Eye (tissue), 1 donor: ENCODE measurements at regions not wholly inside any gene's neighbourhood (a gene's known extent, or its start where the extent isn't known, plus 50 kb on each side); places are given as distances from the start of the nearest gene placed in this dataset.
A peak's percentile ranks its signal among the peaks of the same experiment; 100 is the strongest.
"Not testable (repeated sequence)": the region's sequence is repeated elsewhere in the genome, so short reads cannot be mapped to it uniquely, and the experiment has no call there.

Source experiments
- DNase-seq: peaks from one replicate; pipeline ENCODE4 v3.0.0-alpha.2; 2015

DNA sequence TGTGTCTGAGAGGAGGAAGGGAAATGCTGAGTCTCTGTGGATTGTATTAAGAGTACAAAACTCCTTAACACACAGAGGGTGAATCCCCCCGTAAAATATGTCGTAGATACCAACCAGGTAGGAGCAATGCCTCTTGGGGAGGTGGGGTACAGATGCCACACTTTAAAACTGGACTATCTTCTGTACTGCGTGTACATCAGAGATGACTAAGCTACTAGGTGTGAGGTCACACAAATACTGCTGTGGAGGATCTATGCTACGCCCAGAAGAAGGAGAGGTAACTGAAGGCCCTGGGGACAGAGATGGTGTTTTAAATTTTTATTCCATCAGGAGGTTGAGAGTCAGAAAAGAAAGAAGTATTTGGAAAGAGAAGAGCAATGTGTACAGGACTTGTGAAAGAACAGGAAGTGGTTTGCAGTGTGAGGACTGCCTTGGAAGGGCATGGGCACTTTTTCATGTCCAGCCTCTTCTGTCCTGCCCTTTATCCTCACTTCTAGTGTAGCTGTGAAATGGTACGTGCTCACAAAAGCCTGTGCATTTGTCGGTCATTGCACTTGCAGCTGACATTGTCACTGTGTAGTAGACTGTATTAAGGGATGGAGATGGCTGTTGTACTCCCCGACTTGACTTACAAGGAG, 287.8 kb upstream of the CHRM3 start:
- DNase-seq: no peak

DNA sequence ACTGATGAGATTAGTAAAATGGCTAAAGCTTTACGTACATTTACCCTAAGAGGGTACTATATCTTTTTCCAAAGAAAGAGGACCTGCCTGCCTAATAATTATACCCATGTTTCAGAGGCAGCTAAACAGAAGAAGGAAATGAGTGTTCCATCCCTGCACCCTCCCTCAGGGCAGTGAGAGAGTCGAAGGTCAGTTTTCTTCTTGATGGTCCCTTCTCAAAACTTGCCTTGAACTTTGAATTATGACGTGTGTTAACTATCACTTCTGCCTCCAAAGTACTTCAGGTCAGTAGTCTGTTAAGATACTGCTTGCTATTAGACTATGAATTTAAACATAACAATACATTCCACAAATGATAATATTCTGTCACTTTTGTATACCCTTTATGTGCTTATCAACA, 294.8 kb upstream of the CHRM3 start:
- DNase-seq: no peak

DNA sequence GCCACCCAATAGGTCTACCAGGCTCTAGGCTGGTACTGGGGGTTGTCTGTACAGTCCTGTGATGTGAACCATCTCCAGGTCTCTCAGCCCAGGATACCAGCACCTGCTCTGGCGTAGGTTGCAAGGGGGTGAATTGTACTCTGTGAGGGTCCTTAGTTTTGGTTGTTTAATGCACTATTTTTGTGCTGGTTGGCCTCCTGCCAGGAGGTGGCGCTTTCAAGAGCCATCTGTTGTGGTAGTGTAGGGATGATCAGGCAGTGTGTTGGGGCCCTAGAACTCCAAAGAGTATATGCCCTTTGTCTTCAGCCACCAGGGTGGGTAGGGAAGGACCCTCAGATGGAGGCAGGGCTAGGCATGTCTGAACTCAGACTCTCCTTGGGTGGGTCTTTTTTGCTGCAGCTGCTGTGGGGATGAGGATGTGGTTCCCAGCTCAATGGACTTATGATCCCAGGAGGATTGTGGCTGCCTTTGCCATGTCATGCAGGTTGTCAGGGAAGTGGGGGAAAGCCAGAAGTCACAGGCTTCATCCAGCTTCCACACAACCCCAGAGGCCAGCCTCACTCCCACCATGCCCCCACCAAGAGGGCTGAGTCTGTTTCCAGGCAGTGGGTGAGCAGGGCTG, 301.8 kb upstream of the CHRM3 start:
- DNase-seq: no peak

DNA sequence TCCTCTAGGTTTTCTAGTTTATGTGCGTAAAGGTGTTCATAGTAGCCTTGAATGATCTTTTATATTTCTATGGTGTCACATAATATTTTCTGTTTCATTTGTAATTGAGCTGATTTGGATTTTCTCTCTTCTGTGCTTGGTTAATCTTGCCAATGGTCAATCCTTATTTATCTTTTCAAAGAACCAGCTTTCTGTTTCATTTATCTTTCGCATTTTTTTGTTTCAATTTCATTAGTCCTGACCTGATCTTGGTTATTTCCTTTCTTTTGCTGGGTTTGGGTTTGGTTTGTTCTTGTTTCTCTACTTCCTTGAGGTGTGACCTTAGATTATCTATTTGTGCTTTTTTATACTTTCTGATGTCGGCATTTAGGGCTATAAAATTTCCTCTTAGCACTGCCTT, 304.4 kb upstream of the CHRM3 start:
- not testable (repeated sequence) for DNase-seq

DNA sequence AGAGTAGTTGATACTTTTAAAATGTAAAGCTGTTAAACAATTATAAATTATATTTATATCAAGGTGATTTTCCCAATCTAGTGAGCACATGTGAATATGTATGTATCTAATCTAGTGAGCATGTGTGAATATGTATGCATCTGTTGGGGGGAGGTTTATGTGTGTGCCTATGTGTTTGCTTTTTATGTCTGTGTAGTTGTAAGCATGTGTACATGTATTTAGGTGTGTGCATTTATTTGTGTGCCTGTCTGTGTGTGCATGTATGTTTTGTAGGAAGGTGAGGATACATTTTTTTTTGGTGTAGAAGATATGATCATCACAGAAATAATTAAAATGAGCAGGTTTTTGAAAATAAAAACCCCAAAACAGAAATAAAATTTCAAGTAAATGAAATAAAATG, 318.9 kb upstream of the CHRM3 start:
- no peak for DNase-seq

DNA sequence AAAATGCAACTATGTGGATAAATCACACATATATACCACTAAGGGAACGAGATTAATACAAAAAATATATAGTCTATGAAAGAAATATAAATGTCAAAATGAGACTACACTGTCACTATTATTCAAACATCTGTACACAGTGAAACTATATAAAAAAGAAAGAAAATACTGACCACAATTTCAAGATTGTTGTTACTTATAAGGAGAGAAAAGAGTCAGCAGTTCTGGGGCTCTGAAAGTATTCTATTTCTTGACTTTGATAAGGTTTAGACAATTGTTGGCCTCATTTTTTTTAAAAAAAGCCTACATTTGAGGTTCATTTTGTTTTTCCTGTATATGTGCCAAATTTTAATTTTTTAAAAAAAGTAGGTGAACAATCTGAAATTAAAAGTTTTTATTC, 319.3 kb upstream of the CHRM3 start:
- no peak for DNase-seq

DNA sequence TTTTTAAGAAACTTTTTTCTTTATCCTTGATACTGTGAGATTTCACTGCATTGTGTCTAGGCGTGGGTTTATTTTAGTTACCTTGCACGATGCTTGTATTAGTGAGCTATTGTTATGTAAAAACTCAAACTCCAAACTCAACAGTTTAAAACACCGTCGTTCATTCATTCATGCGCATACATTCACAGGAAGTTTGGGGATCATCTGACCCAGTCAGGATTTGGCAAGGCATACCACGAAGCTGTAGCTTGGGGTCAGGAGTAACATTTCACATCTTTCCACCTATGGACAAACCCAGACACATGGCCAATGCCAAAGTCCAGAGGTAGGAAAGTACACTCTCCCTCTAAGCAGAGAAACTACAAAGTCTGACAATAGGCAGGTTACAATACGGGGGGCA, 324.6 kb upstream of the CHRM3 start:
- DNase-seq: no peak

DNA sequence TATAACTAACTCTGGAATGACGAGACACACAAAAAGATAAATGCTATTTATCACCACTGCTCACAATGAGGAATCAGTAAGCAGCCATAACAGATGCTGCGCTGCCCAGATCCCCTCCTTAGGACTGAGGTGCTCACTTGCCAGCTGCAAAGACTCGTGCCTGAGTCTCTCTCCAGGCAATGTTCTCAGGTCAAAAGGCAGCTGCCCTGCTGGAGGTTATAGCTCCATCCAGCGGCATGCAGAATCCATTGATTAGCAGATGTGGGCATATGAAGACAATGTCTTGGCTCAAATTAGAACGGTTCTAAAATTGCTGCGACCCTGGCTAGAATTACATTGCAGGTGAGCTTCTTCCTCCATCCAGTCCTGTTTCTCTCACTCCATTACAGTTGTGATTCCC, 328.2 kb upstream of the CHRM3 start:
- no peak for DNase-seq

DNA sequence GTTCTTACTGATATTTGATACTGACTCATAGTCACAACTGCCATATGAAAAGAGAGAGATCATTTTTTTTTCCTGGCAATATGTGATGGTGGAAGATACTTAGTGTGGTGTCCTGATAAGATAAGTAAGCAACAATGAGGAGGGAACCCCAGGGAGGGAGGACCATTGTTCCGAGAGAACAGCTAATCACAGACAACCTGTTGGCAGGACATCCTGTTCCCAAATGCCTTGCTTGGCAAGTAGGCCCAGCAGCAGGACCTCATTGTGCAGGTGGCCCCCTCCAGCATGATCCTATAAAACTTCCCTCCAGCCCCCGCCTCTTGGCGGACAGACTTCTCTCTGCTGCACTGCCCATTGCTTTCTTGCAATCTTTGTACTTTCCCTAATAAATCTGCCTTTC, 329.4 kb upstream of the CHRM3 start:
- DNase-seq: no peak

DNA sequence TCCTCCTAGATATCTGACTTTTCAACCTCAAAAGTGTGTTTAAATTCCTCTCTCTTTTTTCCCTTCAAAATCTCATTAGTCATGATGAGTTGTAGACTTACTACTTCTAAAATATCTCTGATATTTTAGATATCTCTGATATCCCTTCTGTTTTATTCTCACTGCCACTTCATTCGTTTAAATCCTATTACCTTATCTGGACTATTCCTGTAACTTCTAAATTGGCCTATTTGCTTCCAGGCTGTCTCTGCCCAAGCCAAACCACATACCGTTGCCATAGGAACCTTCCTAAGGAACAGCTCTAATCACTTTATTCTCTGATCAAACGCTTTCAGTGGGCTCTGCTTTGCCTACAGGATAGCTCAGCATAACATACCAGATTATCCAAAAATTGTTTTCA, 333.1 kb upstream of the CHRM3 start:
- DNase-seq: no peak

DNA sequence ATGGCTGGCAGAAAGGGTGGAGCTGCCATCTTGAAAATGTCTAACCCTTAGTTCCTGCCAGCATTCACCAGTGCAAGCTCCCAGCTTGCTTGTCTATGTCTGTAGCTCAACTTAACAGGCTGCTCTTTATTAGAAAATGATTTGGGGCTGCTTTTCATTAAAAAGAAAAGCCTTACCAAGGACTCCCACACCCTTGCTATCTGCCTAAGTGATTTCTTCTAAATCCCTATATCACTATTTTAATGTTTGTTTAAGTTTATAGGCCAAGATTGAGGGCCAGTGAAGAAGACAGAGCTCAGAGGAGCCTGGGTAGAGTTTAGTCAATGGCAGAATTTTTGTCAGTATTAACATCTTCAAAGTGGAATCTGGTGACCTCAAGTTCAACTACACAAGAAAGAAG, 336.8 kb upstream of the CHRM3 start:
- DNase-seq: no peak

DNA sequence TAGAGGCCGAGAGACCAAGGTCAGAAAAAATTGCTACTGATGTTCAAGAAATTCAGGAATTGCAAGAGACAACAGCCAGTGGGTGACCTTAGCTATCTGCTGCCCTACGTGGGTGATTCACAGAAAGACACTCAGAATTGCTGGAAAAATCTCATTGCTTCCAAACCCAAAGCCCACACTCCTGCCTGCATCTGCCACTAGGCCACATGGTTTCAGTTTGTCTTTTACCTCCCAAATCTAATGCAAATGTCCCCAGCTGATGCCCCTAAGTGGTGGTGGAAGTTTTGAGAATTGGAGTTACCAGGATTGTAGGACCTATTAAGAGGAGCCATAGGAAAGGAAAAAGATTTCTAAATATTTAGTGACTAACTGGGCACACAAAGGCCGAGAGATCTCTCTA, 341.5 kb upstream of the CHRM3 start:
- DNase-seq: no peak

DNA sequence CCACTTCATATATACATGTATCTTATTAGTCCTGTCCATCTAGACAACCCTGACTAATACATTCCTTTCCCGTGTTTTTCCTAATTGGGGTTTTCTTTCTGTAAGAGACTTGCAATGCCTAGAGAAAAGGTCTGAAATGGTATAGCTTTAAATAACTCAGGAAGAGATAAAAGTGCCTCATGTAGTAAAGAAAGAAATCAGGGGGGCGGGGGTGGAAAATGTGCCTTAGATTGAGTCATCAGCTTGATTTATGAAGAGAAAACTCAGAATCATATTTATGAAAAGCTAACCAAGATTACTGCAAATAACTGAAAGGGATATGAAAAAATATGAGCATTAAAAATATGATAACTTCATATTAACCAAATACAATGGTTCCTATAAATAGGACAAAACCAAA, 345.8 kb upstream of the CHRM3 start:
- DNase-seq: no peak

DNA sequence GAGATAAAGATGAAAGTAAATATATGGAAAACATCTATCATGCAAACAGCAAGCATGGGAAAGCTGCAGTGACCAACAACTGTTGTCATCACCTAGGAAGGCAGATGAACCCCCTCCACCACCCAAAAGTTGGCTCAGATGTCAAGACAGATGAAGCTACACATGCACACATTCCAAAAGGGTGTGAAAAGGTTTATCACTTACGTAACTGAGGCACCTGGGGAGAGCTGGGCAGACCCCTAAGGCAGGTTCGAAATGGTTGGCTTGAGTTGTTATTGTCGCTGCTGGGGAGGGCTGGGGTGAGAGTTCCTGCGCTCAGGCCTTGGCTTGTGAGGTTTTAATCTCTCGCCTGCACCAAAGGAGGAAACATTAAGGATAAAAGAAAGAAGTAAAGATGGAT, 355.1 kb upstream of the CHRM3 start:
- no peak for DNase-seq

DNA sequence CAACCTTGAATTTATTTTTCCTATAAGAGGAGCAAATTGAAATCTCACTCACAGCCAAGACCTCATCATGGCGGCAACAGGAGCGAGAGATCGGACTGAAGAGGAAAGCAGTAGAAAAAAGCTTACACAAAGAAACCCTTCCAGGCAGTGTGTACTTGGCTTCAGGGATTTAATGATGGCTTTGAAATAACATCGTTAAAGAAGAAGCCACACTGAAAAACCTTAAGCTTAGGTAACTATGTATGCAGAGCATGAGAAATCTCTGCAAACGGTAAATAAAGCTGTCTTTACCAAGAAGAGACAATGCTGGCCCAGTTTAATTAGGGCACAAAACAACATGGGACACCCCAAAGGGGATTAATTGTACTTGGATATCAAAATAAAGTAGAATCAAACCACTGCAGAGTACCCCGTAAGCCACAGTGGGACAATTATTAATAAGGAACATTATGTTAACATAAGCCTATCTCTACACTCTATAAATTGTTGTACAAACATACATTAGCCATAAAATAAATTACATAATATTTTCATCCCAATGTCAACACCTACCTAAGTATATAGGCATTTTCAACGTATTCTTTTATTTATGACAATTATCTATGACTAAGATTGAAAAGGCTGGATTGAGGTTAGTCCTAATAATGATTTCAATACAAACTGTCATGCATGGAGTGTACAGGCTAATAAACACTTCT, 360.2 kb upstream of the CHRM3 start:
- no peak for DNase-seq

DNA sequence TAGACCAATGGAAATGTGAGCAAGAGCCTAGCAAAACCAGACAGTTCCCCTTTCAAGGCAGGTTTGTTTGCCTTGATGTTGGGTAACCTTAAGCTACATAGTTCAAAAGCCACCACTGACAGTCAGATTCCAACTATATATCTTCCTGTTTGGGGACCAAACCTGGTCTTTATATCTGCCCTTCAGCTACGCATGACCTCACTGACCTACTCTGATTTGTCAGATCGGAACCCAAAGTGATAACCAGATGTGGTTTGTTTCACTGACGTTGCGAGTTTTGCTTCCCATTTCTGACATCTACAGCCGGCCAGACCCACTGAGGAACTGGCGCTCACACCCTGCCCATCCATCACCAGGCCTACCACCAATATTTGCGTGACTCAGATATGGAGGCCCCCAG, 361.1 kb upstream of the CHRM3 start:
- no peak for DNase-seq

DNA sequence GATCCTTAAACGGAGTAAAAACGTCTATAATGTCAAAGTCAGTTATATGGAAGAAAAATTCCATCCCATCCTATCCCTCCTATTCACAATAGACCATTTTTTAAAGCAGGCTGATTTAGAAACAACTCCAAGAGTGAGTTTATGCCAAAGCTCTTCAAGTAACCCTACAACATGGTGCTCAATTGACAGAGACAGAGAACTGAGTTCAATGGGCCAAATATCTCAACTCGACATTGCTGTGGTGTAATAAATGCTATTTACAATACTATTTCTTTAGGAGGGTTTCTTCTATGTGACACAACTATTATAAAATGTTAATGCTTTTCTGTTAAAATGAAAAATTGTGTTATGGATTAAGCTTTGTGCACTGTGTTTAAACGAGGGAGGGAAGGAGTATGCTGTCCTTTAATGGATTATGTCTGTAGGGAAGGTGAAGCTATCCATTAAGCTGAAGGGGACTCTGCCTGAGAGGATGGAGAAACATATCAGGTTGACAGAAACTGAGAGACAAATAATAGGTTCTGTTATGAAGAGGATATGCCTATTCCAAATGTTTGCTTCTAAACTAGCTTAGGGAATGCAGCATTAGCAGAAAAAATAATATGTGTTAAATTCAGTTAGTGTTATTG, 362.5 kb upstream of the CHRM3 start:
- no peak for DNase-seq

DNA sequence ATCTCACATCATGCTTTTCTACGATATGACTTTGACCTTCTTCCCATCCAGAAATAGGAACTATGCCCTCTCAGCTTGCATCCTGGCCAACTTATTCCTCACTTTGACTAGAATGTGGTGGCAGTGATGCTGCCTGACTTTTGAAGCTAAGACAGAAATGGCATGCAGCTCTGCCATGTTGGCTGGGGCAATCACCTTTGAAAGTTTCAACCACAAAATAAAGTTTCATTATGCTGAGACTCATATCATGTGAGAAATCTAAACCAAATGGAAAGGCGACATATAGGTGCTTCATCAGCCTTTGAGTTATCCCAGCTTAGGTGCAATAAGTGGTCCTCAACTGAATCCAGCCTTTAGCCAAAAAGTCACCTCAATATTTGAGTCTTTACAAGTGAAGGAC, 370.0 kb upstream of the CHRM3 start:
- DNase-seq: no peak

DNA sequence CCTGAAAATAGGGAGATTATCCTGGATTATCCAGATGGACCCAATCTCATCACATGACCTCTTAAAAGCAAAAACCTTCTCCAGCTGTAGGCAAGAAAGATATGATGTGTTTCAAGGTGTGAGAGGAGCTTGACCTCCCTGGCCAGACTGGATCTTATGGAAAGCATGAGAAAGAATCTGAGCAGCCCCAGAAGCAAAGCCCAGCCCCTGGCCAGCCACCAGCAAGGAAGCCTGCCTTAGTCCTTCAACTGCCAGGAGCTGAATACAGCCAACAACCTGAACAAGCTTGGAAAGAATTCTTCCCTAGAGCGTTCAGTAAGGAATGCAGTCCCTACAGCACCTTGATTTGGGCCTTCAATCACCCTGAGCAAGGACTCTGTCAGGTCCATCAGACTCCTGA, 375.0 kb upstream of the CHRM3 start:
- DNase-seq: no peak

DNA sequence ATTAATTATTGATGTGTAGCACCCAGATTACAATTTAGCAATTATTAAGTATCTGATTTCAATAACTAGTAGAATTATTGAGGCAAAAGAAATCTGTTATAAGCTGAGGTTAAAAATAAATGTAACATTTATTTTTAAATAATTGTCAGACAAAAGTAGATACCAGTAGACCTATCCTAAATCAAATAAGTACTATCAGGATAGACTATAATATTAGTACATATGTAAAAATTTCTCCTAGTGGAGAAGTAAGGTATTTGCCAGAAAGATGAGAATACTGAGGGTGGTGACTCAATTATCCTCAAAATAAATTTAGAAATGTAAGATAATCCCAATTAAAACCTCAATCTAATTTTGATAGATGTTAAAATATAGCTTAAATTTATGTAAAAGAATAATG, 377.8 kb upstream of the CHRM3 start:
- no peak for DNase-seq

DNA sequence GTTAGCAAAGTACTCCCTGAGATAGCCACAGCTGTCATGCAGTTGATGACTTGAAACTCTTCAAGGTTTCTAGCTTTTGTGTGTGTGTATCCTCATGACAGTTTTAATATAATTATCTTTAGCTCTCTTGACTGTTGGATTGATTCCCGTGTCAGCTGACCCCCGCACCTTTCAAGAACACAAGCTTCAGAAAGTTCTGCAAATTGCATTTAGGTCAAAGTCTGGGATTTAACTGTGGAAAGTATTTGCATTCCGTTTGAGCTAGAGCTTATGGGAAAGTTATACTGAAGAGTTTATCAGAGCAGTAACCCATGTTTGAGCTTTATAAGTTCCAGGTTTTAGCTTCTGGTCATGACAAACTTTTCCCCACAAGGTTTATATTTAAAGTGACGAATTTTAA, 380.1 kb upstream of the CHRM3 start:
- DNase-seq: no peak

DNA sequence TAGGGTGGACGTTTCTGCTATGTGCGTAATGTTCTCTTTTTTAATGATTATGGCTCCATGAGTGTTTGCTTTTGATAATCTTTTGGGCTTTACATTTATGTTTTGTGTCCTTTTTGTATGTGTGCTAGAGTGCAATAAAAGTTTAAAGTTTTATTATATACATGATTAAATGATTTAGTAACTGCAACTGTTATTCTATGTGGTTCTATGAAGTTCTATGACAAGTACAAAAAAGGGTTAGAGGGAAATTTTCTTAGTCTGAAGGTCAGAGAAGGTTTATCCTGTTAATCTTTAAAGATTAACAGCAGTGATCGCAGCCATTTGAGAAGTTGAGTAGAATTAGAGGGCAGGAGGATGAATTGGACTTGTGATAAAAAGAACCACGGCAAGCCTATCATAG, 386.4 kb upstream of the CHRM3 start:
- no peak for DNase-seq

DNA sequence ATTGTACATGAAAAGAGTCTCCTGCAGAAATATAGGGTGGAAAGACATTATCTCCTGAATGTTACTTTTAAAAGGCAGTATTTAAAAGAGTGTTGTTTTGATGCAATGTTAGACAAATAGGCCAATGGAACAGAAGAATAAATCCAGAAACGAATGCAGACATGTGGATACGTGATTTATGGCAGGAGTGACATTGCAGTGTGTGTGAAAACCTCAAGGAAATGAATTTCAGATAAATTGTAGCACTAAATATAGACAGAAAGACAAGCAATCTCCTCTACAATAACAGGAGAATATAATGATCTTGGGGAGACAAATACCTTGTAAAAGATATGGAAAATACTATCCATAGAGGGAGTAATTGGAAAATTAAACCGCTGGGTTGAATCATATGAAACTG, 387.8 kb upstream of the CHRM3 start:
- DNase-seq: no peak

DNA sequence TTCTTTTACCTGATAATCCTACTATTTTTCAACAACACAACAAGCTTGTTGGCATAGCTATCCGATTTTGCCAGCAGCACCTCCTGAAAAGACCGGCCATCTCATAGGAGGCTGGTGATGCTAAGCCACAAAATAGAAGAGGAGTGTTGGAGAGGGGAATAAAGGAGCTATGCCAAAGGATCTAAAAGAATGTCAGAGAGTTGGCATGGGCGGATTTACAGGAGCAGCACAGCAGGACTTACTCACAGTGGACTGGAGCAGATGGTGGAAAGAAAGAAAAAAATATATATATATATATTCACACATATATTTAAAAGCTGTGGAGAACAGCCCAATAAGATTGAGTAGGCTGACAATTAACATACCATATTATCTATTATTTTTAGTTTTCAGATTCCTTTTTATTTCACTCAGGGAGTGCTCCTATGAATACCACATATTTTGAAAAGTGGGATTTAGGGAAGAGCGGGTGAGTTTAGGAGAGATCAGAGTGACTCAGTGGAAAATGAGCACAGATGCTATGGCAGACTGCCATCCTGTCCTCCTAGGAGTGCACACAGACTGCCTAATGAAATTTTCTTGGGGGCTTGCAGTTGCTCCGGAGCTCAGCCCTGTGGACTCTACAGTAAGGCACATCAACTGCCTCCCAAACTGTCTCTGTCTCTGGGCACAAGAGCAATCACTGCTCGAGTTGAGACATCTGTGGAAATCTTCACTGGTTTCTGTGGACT, 394.4 kb upstream of the CHRM3 start:
- peak; percentile 3 for DNase-seq
